HEK293T (cell line): ENCODE measurements at regions not wholly inside any gene's neighbourhood (a gene's known extent, or its start where the extent isn't known, plus 50 kb on each side); places are given as distances from the start of the nearest gene placed in this dataset.

Source experiments
- CTCF ChIA-PET: fragments of 350-600 bp; formaldehyde crosslinking; extraction: SDS; loops from one replicate; lab custom pipeline; 2021; ENCODE audit warnings: antibody characterized with exemption, inconsistent platforms; lab: Yijun Ruan, JAX
- POLR2A ChIA-PET: fragments of 350-600 bp; formaldehyde crosslinking; extraction: SDS; loops from one replicate; lab custom pipeline; 2020; ENCODE audit warnings: antibody characterized with exemption, inconsistent platforms; lab: Yijun Ruan, JAX
- DNase-seq: peaks from one replicate; pipeline ENCODE4 v3.0.0; 2012; ENCODE audit warnings: mixed read lengths; ENCODE audit errors: extremely low spot score
- ARNT ChIP-seq: fragments of 450-650 bp; IDR thresholded peaks from 2 replicates; pipeline ENCODE4 v1.6.1; 2017; ENCODE audit warnings: mild to moderate bottlenecking
- BHLHE40 ChIP-seq: fragments of 450-650 bp; IDR thresholded peaks from 2 replicates; pipeline ENCODE4 v1.6.1; 2016; ENCODE audit warnings: mild to moderate bottlenecking, moderate library complexity, borderline replicate concordance
- CTBP1 ChIP-seq: fragments of 450-650 bp; IDR thresholded peaks from 2 replicates; pipeline ENCODE4 v1.6.1; 2016; ENCODE audit warnings: borderline replicate concordance
- ELF4 ChIP-seq: fragments of 450-650 bp; IDR thresholded peaks from 2 replicates; pipeline ENCODE4 v1.6.1; 2017; ENCODE audit warnings: antibody characterized with exemption
- FOXA1 ChIP-seq: fragments of 450-650 bp; IDR thresholded peaks from 2 replicates; pipeline ENCODE4 v1.6.1; 2016; ENCODE audit warnings: mild to moderate bottlenecking
- FOXK2 ChIP-seq: fragments of 450-650 bp; IDR thresholded peaks from 2 replicates; pipeline ENCODE4 v1.6.1; 2016; ENCODE audit warnings: mild to moderate bottlenecking
- FOXM1 ChIP-seq: fragments of 450-650 bp; IDR thresholded peaks from 2 replicates; pipeline ENCODE4 v1.6.1; 2017; ENCODE audit warnings: mild to moderate bottlenecking, borderline replicate concordance
- HDGF ChIP-seq: fragments of 450-650 bp; IDR thresholded peaks from 2 replicates; pipeline ENCODE4 v1.6.1; 2017; ENCODE audit warnings: antibody characterized with exemption, borderline replicate concordance
- L3MBTL2 ChIP-seq: fragments of 450-650 bp; conservative IDR thresholded peaks from 2 replicates; pipeline ENCODE4 v1.6.1; 2016; ENCODE audit warnings: mild to moderate bottlenecking
- LEF1 ChIP-seq: fragments of 450-650 bp; IDR thresholded peaks from 2 replicates; pipeline ENCODE4 v1.6.1; 2017; ENCODE audit warnings: mild to moderate bottlenecking, borderline replicate concordance
- NFRKB ChIP-seq: fragments of 450-650 bp; IDR thresholded peaks from 2 replicates; pipeline ENCODE4 v1.6.1; 2016; ENCODE audit warnings: mild to moderate bottlenecking, moderate library complexity
- PKNOX1 ChIP-seq: fragments of 450-650 bp; IDR thresholded peaks from 2 replicates; pipeline ENCODE4 v1.6.1; 2016
- SP1 ChIP-seq: fragments of 450-650 bp; IDR thresholded peaks from 2 replicates; pipeline ENCODE4 v1.6.1; 2017
- SUZ12 ChIP-seq: fragments of 450-650 bp; IDR thresholded peaks from 2 replicates; pipeline ENCODE4 v1.6.1; 2016; ENCODE audit warnings: mild to moderate bottlenecking
- TARDBP ChIP-seq: fragments of 450-650 bp; IDR thresholded peaks from 2 replicates; pipeline ENCODE4 v1.6.1; 2016
- ZNF384 ChIP-seq: fragments of 450-650 bp; IDR thresholded peaks from 2 replicates; pipeline ENCODE4 v1.6.1; 2016

GRCh38 chr5:28850320-28850921 lies 1812.0 kb upstream of the CDH9 start:
- no peak for TF ChIP-seq LEF1
- no peak for TF ChIP-seq FOXK2
- TF ChIP-seq ELF4: no peak
- no peak for TF ChIP-seq TARDBP
- TF ChIP-seq SP1: no peak
- TF ChIP-seq ZNF384: no peak
- no peak for TF ChIP-seq ARNT
- no peak for TF ChIP-seq HDGF
- TF ChIP-seq FOXA1: no peak
- no peak for TF ChIP-seq FOXM1
- TF ChIP-seq NFRKB: no peak
- TF ChIP-seq CTBP1: no peak
- no peak for TF ChIP-seq BHLHE40
- no peak for TF ChIP-seq L3MBTL2
- no peak for TF ChIP-seq SUZ12
- no peak for TF ChIP-seq PKNOX1
- CTCF ChIA-PET: no interaction called here
- POLR2A ChIA-PET: no interaction called here
- DNase-seq: no peak

GRCh38 chr5:28831042-28831441 lies 1792.7 kb upstream of the CDH9 start:
- no peak for TF ChIP-seq TARDBP
- no peak for TF ChIP-seq L3MBTL2
- TF ChIP-seq LEF1: no peak
- no peak for TF ChIP-seq HDGF
- no peak for TF ChIP-seq PKNOX1
- TF ChIP-seq FOXA1: no peak
- TF ChIP-seq SP1: no peak
- no peak for TF ChIP-seq ARNT
- TF ChIP-seq CTBP1: no peak
- no peak for TF ChIP-seq SUZ12
- no peak for TF ChIP-seq BHLHE40
- TF ChIP-seq ZNF384: no peak
- ChIA-PET CTCF (no interaction called here), POLR2A (no interaction called here)
- no peak for DNase-seq

GRCh38 chr5:28823231-28823630 lies 1784.8 kb upstream of the CDH9 start:
- CTCF ChIA-PET: no interaction called here
- TF ChIP-seq CTBP1 (no peak), FOXM1 (no peak)
- no peak for DNase-seq
- POLR2A ChIA-PET: no interaction called here

GRCh38 chr5:28822071-28822470 lies 1783.7 kb upstream of the CDH9 start:
- ChIA-PET CTCF (no interaction called here), POLR2A (no interaction called here)
- DNase-seq: no peak
- TF ChIP-seq ELF4 (no peak), ZNF384 (no peak), LEF1 (no peak), L3MBTL2 (no peak), BHLHE40 (no peak), FOXM1 (no peak), HDGF (no peak), NFRKB (no peak), FOXK2 (no peak), CTBP1 (no peak), FOXA1 (no peak), ARNT (no peak), PKNOX1 (no peak), SUZ12 (no peak), TARDBP (no peak), SP1 (no peak)

- TF ChIP-seq CTBP1 (no peak), FOXA1 (no peak), FOXK2 (no peak), ZNF384 (no peak), BHLHE40 (no peak), LEF1 (no peak), FOXM1 (no peak), ARNT (no peak), ELF4 (no peak), L3MBTL2 (no peak), SP1 (no peak), TARDBP (no peak), PKNOX1 (no peak), NFRKB (no peak), SUZ12 (no peak), HDGF (no peak)
- POLR2A ChIA-PET: no interaction called here
- no peak for DNase-seq
- CTCF ChIA-PET: no interaction called here
These were observed 1772.4 kb upstream of the CDH9 start for GRCh38 chr5:28810751-28811136.
